ENCODE measurements at regions not wholly inside any gene's neighbourhood (a gene's known extent, or its start where the extent isn't known, plus 50 kb on each side); places are given as distances from the start of the nearest gene placed in this dataset.
A peak's percentile ranks its signal among the peaks of the same experiment; 100 is the strongest.

DNA sequence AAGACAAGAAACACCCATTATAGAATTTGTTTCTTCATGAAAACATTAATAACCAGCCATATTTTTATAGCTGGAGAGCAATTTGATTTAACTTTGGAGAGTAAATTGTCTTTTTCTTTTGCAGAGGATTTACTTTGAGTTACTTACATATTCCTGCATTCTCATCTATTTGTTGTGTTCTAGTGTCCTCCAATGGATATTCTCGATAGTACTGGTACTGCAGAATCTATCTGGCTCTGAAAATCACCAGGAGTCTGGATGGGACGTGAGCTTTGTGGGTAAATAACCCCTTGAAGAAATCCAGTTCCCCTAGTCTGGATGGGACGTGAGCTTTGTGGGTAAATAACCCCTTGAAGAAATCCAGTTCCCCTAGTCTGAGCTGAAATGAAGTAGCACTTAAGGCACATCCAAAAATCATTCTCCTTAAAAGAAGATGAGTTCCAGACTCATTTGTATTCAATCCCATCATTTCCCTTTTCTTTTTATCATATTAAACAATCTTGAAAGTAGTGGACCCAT is 294.1 kb upstream of the UBE2E2 start:
- Histone ChIP-seq H3K23ac (ENCODE audit: low read length) (no peak overlapping the region), H3K9me3 (ENCODE audit: insufficient read depth, low read depth, low read length) (no peaks in the 10 kb centered on the region), H2AFZ (ENCODE audit: insufficient read depth, low read length, poor library complexity) (no peak overlapping the region), H3K18ac (ENCODE audit: low read length) (no peak overlapping the region), H3K9ac (ENCODE audit: low read length) (no peak overlapping the region), H4K12ac (ENCODE audit: low read depth, low read length) (no peak overlapping the region), H3K27me3 (ENCODE audit: insufficient read depth, low read length) (no peaks in the 10 kb centered on the region), H4K91ac (ENCODE audit: low read depth, low read length) (no peak overlapping the region), H3K79me2 (ENCODE audit: control insufficient read depth, insufficient read depth, low read length, poor library complexity) (no peaks in the 10 kb centered on the region), H2AK5ac (ENCODE audit: low read length) (no peak overlapping the region), H2BK120ac (ENCODE audit: insufficient read depth, low read length, poor library complexity) (no peak overlapping the region), H3K36me3 (ENCODE audit: control insufficient read depth in 1 of 2, insufficient read depth in 2 of 2, low read length in 2 of 2) (no peaks in the 10 kb centered on the region), H3K4me1 (ENCODE audit: control insufficient read depth in 1 of 2, insufficient read depth in 2 of 2, low read length in 2 of 2) (peaks cover 0 to 5% of the 10 kb centered on the region in 2 experiments), H3K79me1 (ENCODE audit: low read length) (no peaks in the 10 kb centered on the region), H2BK5ac (ENCODE audit: low read depth, low read length, poor library complexity) (no peak overlapping the region), H3K4me3 (ENCODE audit: low read depth, low read length) (no peak overlapping the region), H4K8ac (ENCODE audit: low read depth, low read length) (no peak overlapping the region), H3K27ac (ENCODE audit: low read depth, low read length) (no peak overlapping the region), H3K4me2 (ENCODE audit: low read length) (no peak overlapping the region), H3K14ac (ENCODE audit: low read length) (no peak overlapping the region), H3K4ac (ENCODE audit: low read depth, low read length) (no peak overlapping the region), H2BK12ac (ENCODE audit: low read length) (no peak overlapping the region)
- no peak for DNase-seq
- WGBS (ENCODE audit: extremely low coverage, insufficient coverage, insufficient read length): no CpG with 5 or more reads among the region's 3 CpGs

DNA sequence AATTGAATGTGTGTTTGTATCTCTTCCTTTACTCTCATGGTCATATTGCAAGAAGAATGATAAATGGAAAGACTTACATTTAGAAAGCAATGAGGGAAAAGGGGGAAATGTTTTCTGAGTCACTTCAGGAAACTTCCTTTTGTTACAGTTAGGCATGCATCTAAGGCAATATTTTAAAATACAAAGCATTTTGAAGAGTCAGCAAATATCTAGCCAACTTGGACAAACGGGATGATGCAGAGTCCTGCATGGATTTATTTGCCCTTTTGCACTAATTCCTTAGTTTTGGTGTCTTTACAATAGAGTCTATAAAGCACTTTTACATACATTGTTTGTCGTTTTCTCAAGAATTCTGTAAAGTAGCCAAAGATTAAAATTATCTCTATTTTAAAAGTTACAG is 286.2 kb upstream of the UBE2E2 start:
- Histone ChIP-seq H3K18ac (ENCODE audit: low read length) (no peak overlapping the region), H2BK5ac (ENCODE audit: low read depth, low read length, poor library complexity) (no peak overlapping the region), H3K36me3 (ENCODE audit: control insufficient read depth in 1 of 2, insufficient read depth in 2 of 2, low read length in 2 of 2) (no peaks in the 10 kb centered on the region), H3K79me2 (ENCODE audit: control insufficient read depth, insufficient read depth, low read length, poor library complexity) (no peaks in the 10 kb centered on the region), H3K79me1 (ENCODE audit: low read length) (no peaks in the 10 kb centered on the region), H2AFZ (ENCODE audit: insufficient read depth, low read length, poor library complexity) (no peak overlapping the region), H3K27ac (ENCODE audit: low read depth, low read length) (no peak overlapping the region), H2BK120ac (ENCODE audit: insufficient read depth, low read length, poor library complexity) (no peak overlapping the region), H3K4me2 (ENCODE audit: low read length) (no peak overlapping the region), H3K23ac (ENCODE audit: low read length) (no peak overlapping the region), H3K9me3 (ENCODE audit: insufficient read depth, low read depth, low read length) (no peaks in the 10 kb centered on the region), H4K91ac (ENCODE audit: low read depth, low read length) (no peak overlapping the region), H3K27me3 (ENCODE audit: insufficient read depth, low read length) (no peaks in the 10 kb centered on the region), H3K4ac (ENCODE audit: low read depth, low read length) (no peak overlapping the region), H2AK5ac (ENCODE audit: low read length) (no peak overlapping the region), H2BK12ac (ENCODE audit: low read length) (no peak overlapping the region), H3K14ac (ENCODE audit: low read length) (no peak overlapping the region), H4K12ac (ENCODE audit: low read depth, low read length) (no peak overlapping the region), H3K4me1 (ENCODE audit: control insufficient read depth in 1 of 2, insufficient read depth in 2 of 2, low read length in 2 of 2) (no peaks in the 10 kb centered on the region), H3K4me3 (ENCODE audit: low read depth, low read length) (no peak overlapping the region), H3K9ac (ENCODE audit: low read length) (no peak overlapping the region), H4K8ac (ENCODE audit: low read depth, low read length) (no peak overlapping the region)
- WGBS (ENCODE audit: extremely low coverage, insufficient coverage, insufficient read length): no CpG with 5 or more reads among the region's 2 CpGs
- no peak for DNase-seq

DNA sequence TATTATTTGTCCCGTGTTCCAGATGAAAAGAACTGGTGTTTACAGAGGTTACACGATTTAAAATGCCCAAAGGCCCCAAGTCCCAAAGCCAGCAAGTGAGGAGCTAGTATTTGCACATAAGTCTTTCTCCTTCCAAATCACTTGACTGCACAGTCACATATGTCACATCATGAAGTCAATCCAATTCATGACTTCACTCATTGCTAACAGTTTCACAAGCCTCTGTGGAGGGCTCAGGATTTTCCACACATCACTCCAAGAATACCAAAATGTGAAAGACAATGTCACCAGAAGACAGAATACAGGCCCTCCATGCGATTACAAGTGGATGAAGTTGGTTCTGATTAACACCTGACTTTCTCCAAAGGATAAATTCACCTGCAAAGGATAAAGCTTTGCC is 283.1 kb upstream of the UBE2E2 start:
- no peak overlapping the region for H4K91ac ChIP-seq (ENCODE audit: low read depth, low read length)
- H2BK5ac ChIP-seq (ENCODE audit: low read depth, low read length, poor library complexity): no peak overlapping the region
- H4K8ac ChIP-seq (ENCODE audit: low read depth, low read length): no peak overlapping the region
- no peak overlapping the region for H3K23ac ChIP-seq (ENCODE audit: low read length)
- no peak overlapping the region for H3K18ac ChIP-seq (ENCODE audit: low read length)
- H2BK120ac ChIP-seq (ENCODE audit: insufficient read depth, low read length, poor library complexity): no peak overlapping the region
- H3K4me3 ChIP-seq (ENCODE audit: low read depth, low read length): no peak overlapping the region
- H3K36me3 ChIP-seq (ENCODE audit: control insufficient read depth in 1 of 2, insufficient read depth in 2 of 2, low read length in 2 of 2): no peaks in the 10 kb centered on the region
- H3K9me3 ChIP-seq (ENCODE audit: insufficient read depth, low read depth, low read length): no peaks in the 10 kb centered on the region
- no peak overlapping the region for H2BK12ac ChIP-seq (ENCODE audit: low read length)
- WGBS (ENCODE audit: extremely low coverage, insufficient coverage, insufficient read length): no CpG with 5 or more reads among the region's 3 CpGs
- H3K27ac ChIP-seq (ENCODE audit: low read depth, low read length): no peak overlapping the region
- no peak overlapping the region for H3K9ac ChIP-seq (ENCODE audit: low read length)
- no peak overlapping the region for H2AK5ac ChIP-seq (ENCODE audit: low read length)
- no peaks in the 10 kb centered on the region for H3K27me3 ChIP-seq (ENCODE audit: insufficient read depth, low read length)
- no peaks in the 10 kb centered on the region for H3K4me1 ChIP-seq (ENCODE audit: control insufficient read depth in 1 of 2, insufficient read depth in 2 of 2, low read length in 2 of 2)
- H4K12ac ChIP-seq (ENCODE audit: low read depth, low read length): no peak overlapping the region
- H3K79me2 ChIP-seq (ENCODE audit: control insufficient read depth, insufficient read depth, low read length, poor library complexity): no peaks in the 10 kb centered on the region
- DNase-seq: no peak
- H3K14ac ChIP-seq (ENCODE audit: low read length): no peak overlapping the region
- H2AFZ ChIP-seq (ENCODE audit: insufficient read depth, low read length, poor library complexity): no peak overlapping the region
- H3K79me1 ChIP-seq (ENCODE audit: low read length): no peaks in the 10 kb centered on the region
- no peak overlapping the region for H3K4me2 ChIP-seq (ENCODE audit: low read length)
- H3K4ac ChIP-seq (ENCODE audit: low read depth, low read length): no peak overlapping the region

DNA sequence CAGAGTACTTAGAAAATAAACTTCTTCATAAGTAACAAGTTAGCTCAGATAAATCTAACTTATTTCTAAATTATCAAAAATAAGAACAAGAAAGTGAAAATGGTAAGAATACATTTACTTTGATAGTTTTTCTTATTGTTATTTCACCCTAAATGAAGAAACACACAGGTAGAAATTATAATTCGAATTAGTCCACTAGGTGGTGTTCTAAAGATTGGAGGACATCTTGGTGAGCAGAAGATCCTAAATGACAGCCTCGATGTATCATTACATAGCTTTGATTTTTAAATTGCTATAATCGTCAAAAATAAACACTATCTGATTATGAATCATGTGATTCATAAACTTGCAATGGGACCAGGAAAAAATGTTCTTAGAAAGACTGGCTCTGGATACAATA is 280.8 kb upstream of the UBE2E2 start:
- H4K12ac ChIP-seq (ENCODE audit: low read depth, low read length): no peak overlapping the region
- no CpG with 5 or more reads among the region's 3 CpGs for WGBS (ENCODE audit: extremely low coverage, insufficient coverage, insufficient read length)
- H3K79me1 ChIP-seq (ENCODE audit: low read length): no peaks in the 10 kb centered on the region
- H4K91ac ChIP-seq (ENCODE audit: low read depth, low read length): no peak overlapping the region
- no peak overlapping the region for H2BK120ac ChIP-seq (ENCODE audit: insufficient read depth, low read length, poor library complexity)
- H3K27ac ChIP-seq (ENCODE audit: low read depth, low read length): no peak overlapping the region
- H3K4ac ChIP-seq (ENCODE audit: low read depth, low read length): no peak overlapping the region
- H2AK5ac ChIP-seq (ENCODE audit: low read length): no peak overlapping the region
- H3K4me2 ChIP-seq (ENCODE audit: low read length): no peak overlapping the region
- H2BK12ac ChIP-seq (ENCODE audit: low read length): no peak overlapping the region
- no peak overlapping the region for H4K8ac ChIP-seq (ENCODE audit: low read depth, low read length)
- H3K27me3 ChIP-seq (ENCODE audit: insufficient read depth, low read length): no peaks in the 10 kb centered on the region
- H3K18ac ChIP-seq (ENCODE audit: low read length): no peak overlapping the region
- no peak overlapping the region for H2AFZ ChIP-seq (ENCODE audit: insufficient read depth, low read length, poor library complexity)
- no peaks in the 10 kb centered on the region for H3K36me3 ChIP-seq (ENCODE audit: control insufficient read depth in 1 of 2, insufficient read depth in 2 of 2, low read length in 2 of 2)
- no peaks in the 10 kb centered on the region for H3K4me1 ChIP-seq (ENCODE audit: control insufficient read depth in 1 of 2, insufficient read depth in 2 of 2, low read length in 2 of 2)
- no peak overlapping the region for H3K14ac ChIP-seq (ENCODE audit: low read length)
- peak in 1 of 2 donors; percentile 48 for DNase-seq
- H3K4me3 ChIP-seq (ENCODE audit: low read depth, low read length): no peak overlapping the region
- H3K9ac ChIP-seq (ENCODE audit: low read length): no peak overlapping the region
- no peaks in the 10 kb centered on the region for H3K79me2 ChIP-seq (ENCODE audit: control insufficient read depth, insufficient read depth, low read length, poor library complexity)
- H2BK5ac ChIP-seq (ENCODE audit: low read depth, low read length, poor library complexity): no peak overlapping the region
- no peak overlapping the region for H3K23ac ChIP-seq (ENCODE audit: low read length)
- H3K9me3 ChIP-seq (ENCODE audit: insufficient read depth, low read depth, low read length): no peaks in the 10 kb centered on the region
